Retinal pigment epithelial cell (primary cell): ENCODE measurements at regions not wholly inside any gene's neighbourhood (a gene's known extent, or its start where the extent isn't known, plus 50 kb on each side); places are given as distances from the start of the nearest gene placed in this dataset.
"Not testable (repeated sequence)": the region's sequence is repeated elsewhere in the genome, so short reads cannot be mapped to it uniquely, and the experiment has no call there.

ENCODE experiments used
- DNase-seq: peaks from one replicate; pipeline ENCODE4 v3.0.0-alpha.2; 2010; ENCODE audit warnings: low read depth
- H3K4me3 ChIP-seq: 2 replicates; pipeline ENCODE4 v1.5.1; 2011; ENCODE audit warnings: mild to moderate bottlenecking, low read length, control low read depth, moderate library complexity
- TF ChIP-seq, protein P1 (sequence below): conservative IDR thresholded peaks from 2 replicates; pipeline ENCODE4 v1.5.1; 2011; ENCODE audit warnings: low read depth, low read length, control low read depth, inconsistent platforms

DNA sequence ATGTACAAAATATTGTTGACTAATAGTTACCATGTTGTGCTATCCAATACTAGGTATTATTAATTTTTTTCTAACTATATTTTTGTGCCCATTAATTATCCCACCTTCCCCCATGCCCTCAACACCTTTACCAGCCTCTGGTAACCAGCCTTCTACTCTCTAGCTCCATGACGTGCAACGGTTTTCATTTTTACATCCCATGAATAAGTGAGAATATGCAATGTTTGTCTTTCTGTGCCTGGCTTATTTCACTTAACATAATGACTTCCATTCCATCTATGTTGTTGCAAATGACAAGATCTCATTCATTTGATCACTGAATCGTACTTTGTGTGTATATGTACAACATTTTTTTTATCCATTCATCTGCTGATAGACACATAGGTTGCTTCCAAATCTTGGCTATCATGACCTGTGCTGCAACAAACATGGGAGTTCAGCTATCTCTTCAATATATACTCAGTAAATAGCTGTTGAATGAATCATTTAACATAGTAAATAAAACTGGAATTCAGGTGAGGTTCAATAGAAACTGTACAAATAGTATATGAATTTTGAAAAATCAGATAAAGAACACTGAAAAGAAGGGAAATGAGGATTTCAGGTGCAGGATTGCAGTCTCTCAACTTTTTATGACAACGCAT, 509.0 kb upstream of the MIR17HG start:
- no peak overlapping the region for H3K4me3 ChIP-seq
- no peak for DNase-seq
- TF ChIP-seq, protein P1, sequence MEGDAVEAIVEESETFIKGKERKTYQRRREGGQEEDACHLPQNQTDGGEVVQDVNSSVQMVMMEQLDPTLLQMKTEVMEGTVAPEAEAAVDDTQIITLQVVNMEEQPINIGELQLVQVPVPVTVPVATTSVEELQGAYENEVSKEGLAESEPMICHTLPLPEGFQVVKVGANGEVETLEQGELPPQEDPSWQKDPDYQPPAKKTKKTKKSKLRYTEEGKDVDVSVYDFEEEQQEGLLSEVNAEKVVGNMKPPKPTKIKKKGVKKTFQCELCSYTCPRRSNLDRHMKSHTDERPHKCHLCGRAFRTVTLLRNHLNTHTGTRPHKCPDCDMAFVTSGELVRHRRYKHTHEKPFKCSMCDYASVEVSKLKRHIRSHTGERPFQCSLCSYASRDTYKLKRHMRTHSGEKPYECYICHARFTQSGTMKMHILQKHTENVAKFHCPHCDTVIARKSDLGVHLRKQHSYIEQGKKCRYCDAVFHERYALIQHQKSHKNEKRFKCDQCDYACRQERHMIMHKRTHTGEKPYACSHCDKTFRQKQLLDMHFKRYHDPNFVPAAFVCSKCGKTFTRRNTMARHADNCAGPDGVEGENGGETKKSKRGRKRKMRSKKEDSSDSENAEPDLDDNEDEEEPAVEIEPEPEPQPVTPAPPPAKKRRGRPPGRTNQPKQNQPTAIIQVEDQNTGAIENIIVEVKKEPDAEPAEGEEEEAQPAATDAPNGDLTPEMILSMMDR: no peak

DNA sequence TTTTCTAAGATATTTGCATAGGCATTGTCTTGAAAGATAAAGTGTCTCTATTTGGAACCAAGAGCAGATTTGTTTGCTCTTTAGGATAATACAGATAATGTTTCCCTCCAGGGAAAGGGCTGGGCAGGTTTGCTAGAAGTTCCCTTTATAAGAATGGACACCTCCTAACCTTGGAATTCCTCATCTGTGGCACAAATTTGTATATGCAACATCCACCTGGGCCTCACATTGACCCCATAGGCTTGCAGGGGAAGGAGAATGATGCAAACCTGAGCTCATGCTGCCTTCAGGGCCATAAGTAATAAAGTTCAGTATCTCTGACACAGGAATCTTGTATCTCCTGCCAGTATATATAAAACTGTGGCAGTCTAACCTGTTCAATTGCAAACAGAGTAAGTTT, 508.4 kb upstream of the MIR17HG start:
- TF ChIP-seq, protein P1: no peak
- H3K4me3 ChIP-seq: no peak overlapping the region
- DNase-seq: no peak

DNA sequence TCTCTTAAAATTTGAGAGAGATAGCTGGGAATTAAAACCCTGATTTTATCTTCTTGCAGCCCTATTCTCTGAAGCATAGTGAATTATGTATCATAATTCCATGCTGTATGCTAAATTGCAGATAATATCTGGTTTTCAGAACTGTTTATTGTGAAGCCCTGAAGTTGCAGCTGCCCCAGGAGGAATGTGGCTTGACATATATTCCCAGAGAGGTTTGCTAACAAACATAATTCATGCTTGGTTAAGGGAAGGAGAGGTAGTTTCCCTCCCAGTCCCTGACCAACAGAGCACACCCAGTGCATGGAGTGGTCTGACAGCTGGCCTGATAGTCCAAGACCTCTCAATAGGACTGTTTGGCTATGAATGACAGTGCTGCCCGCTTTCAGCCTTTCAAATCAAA, 500.6 kb upstream of the MIR17HG start:
- H3K4me3 ChIP-seq: no peak overlapping the region
- TF ChIP-seq, protein P1: no peak
- DNase-seq: no peak

DNA sequence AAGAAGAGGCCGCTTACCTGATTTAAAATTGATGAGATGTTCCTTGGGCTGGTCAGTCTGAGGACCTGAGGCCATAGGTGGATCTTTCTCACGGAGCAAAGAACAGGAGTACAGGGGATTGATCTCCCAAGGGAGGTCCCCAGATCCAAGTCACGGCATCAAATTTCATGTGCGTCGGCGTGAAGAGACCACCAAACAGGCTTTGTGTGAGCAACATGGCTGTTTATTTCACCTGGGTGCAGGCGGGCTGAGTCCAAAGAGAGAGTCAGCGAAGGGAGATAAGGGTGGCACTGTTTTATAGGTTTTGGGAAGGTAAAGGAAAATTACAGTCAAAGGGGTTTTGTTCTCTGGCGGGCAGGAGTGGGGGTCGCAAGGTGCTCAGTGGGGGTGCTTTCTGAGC, 493.8 kb upstream of the MIR17HG start:
- not testable (repeated sequence) for H3K4me3 ChIP-seq, DNase-seq

GRCh38 chr13:90857921-90858320, 489.6 kb upstream of the MIR17HG start:
- no peak overlapping the region for H3K4me3 ChIP-seq
- TF ChIP-seq, protein P1: no peak
- no peak for DNase-seq

- DNase-seq: no peak
- H3K4me3 ChIP-seq: no peak overlapping the region
- TF ChIP-seq, protein P1: no peak
These were observed 481.5 kb upstream of the MIR17HG start for GRCh38 chr13:90866006-90866405.

- H3K4me3 ChIP-seq: no peak overlapping the region
- DNase-seq: peak; percentile 32
- TF ChIP-seq, protein P1: peak; percentile 78
These were observed 480.2 kb upstream of the MIR17HG start for GRCh38 chr13:90867336-90867683.

DNA sequence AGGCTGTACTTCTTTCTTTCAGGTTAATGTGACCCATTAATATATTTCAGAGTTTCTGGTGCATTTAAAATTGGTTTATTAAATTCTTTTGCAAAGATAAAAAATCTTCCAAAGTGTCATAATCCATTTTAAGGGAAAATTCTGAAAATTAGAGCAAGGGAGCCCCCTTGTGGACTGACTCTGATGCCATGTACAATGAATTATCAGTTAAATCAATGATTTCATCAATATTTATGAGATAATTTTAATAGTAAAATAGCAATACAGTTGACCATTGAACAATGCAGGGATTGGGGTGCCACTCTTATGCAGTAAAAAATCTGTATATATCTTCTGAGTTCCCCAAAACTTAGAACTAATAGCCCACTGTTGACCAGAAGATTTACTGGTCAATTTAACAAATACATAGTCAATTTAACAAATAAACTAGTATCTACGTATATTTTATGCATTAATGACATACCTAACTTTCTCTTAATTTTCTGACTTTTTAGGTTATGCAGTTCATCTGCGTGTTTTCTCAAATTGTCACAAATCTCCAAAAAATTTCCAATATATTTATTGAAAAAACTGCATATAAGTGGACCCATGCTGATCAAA, 479.1 kb upstream of the MIR17HG start:
- H3K4me3 ChIP-seq: no peak overlapping the region
- TF ChIP-seq, protein P1: peak; percentile 63
- DNase-seq: no peak
